ENCODE measurements at regions not wholly inside any gene's neighbourhood (a gene's known extent, or its start where the extent isn't known, plus 50 kb on each side); places are given as distances from the start of the nearest gene placed in this dataset.
A peak's percentile ranks its signal among the peaks of the same experiment; 100 is the strongest.
"Not testable (repeated sequence)": the region's sequence is repeated elsewhere in the genome, so short reads cannot be mapped to it uniquely, and the experiment has no call there.

GRCh38 chr17:33922971-33923370 is 332.1 kb upstream of the CCL2 start:
- H3K9me3 Mint-ChIP-seq: no peaks in the 10 kb centered on the region

GRCh38 chr17:33924104-33924503 is 331.0 kb upstream of the CCL2 start:
- Mint-ChIP-seq H3K4me3 (no peak overlapping the region), H3K4me1 (no peaks in the 10 kb centered on the region), H3K36me3 (ENCODE audit: low read depth) (no peaks in the 10 kb centered on the region), H3K27me3 (peaks cover 17% of the 10 kb centered on the region), H3K27ac (no peak overlapping the region), H3K9me3 (no peaks in the 10 kb centered on the region)
- ATAC-seq (replicated peaks): no peak

More at GRCh38 chr17:33922971-33923370, 332.1 kb upstream of the CCL2 start:
- Mint-ChIP-seq H3K4me3 (no peak overlapping the region), H3K4me1 (no peaks in the 10 kb centered on the region), H3K27me3 (peaks cover 21% of the 10 kb centered on the region), H3K36me3 (ENCODE audit: low read depth) (no peaks in the 10 kb centered on the region), H3K27ac (no peak overlapping the region)
- no peak for ATAC-seq (replicated peaks)

- H3K27ac Mint-ChIP-seq: no peak overlapping the region
- no peaks in the 10 kb centered on the region for H3K36me3 Mint-ChIP-seq (ENCODE audit: low read depth)
- no peaks in the 10 kb centered on the region for H3K4me1 Mint-ChIP-seq
- no peaks in the 10 kb centered on the region for H3K9me3 Mint-ChIP-seq
- ATAC-seq (replicated peaks): no peak
- no peak overlapping the region for H3K4me3 Mint-ChIP-seq
- H3K27me3 Mint-ChIP-seq: peaks cover 22% of the 10 kb centered on the region
Observed at GRCh38 chr17:33925649-33926048, 329.4 kb upstream of the CCL2 start.

GRCh38 chr17:33927732-33928133 is 327.4 kb upstream of the CCL2 start:
- peaks cover 12% of the 10 kb centered on the region for H3K27me3 Mint-ChIP-seq
- H3K9me3 Mint-ChIP-seq: no peaks in the 10 kb centered on the region
- H3K27ac Mint-ChIP-seq: no peak overlapping the region
- no peaks in the 10 kb centered on the region for H3K4me1 Mint-ChIP-seq
- no peaks in the 10 kb centered on the region for H3K36me3 Mint-ChIP-seq (ENCODE audit: low read depth)
- H3K4me3 Mint-ChIP-seq: no peak overlapping the region
- peak; percentile 44 for ATAC-seq (replicated peaks)

GRCh38 chr17:33929181-33929724 is 325.8 kb upstream of the CCL2 start:
- Mint-ChIP-seq H3K4me1 (no peaks in the 10 kb centered on the region), H3K27ac (no peak overlapping the region), H3K4me3 (no peak overlapping the region), H3K36me3 (ENCODE audit: low read depth) (no peaks in the 10 kb centered on the region), H3K27me3 (peaks cover 17% of the 10 kb centered on the region), H3K9me3 (no peaks in the 10 kb centered on the region)
- ATAC-seq (replicated peaks): no peak

GRCh38 chr17:33931148-33931814 is 323.8 kb upstream of the CCL2 start:
- ATAC-seq (replicated peaks): not testable (repeated sequence)
- H3K27me3 Mint-ChIP-seq: peaks cover 20% of the 10 kb centered on the region

GRCh38 chr17:33932996-33933395 is 322.1 kb upstream of the CCL2 start:
- no peaks in the 10 kb centered on the region for H3K9me3 Mint-ChIP-seq
- H3K36me3 Mint-ChIP-seq (ENCODE audit: low read depth): no peaks in the 10 kb centered on the region
- H3K27me3 Mint-ChIP-seq: peaks cover 20% of the 10 kb centered on the region
- H3K4me3 Mint-ChIP-seq: no peak overlapping the region
- H3K27ac Mint-ChIP-seq: no peak overlapping the region
- H3K4me1 Mint-ChIP-seq: no peaks in the 10 kb centered on the region
- ATAC-seq (replicated peaks): no peak

More at GRCh38 chr17:33931148-33931814, 323.8 kb upstream of the CCL2 start:
- not testable (repeated sequence) for H3K4me1 Mint-ChIP-seq; H3K9me3 Mint-ChIP-seq; H3K4me3 Mint-ChIP-seq; H3K36me3 Mint-ChIP-seq (ENCODE audit: low read depth); H3K27ac Mint-ChIP-seq

GRCh38 chr17:33933576-33933975 is 321.5 kb upstream of the CCL2 start:
- no peak overlapping the region for H3K4me3 Mint-ChIP-seq
- no peak overlapping the region for H3K27ac Mint-ChIP-seq
- H3K36me3 Mint-ChIP-seq (ENCODE audit: low read depth): no peaks in the 10 kb centered on the region
- no peaks in the 10 kb centered on the region for H3K4me1 Mint-ChIP-seq
- peaks cover 20% of the 10 kb centered on the region for H3K27me3 Mint-ChIP-seq
- no peaks in the 10 kb centered on the region for H3K9me3 Mint-ChIP-seq
- ATAC-seq (replicated peaks): no peak

GRCh38 chr17:33934696-33935095 is 320.4 kb upstream of the CCL2 start:
- H3K36me3 Mint-ChIP-seq (ENCODE audit: low read depth): no peaks in the 10 kb centered on the region
- H3K27me3 Mint-ChIP-seq: peaks cover 12% of the 10 kb centered on the region
- no peak for ATAC-seq (replicated peaks)
- H3K27ac Mint-ChIP-seq: no peak overlapping the region
- H3K4me1 Mint-ChIP-seq: no peaks in the 10 kb centered on the region
- no peak overlapping the region for H3K4me3 Mint-ChIP-seq
- no peaks in the 10 kb centered on the region for H3K9me3 Mint-ChIP-seq

- H3K36me3 Mint-ChIP-seq (ENCODE audit: low read depth): no peaks in the 10 kb centered on the region
- no peak overlapping the region for H3K4me3 Mint-ChIP-seq
- no peaks in the 10 kb centered on the region for H3K9me3 Mint-ChIP-seq
- no peak overlapping the region for H3K27ac Mint-ChIP-seq
- no peaks in the 10 kb centered on the region for H3K4me1 Mint-ChIP-seq
- ATAC-seq (replicated peaks): no peak
- H3K27me3 Mint-ChIP-seq: peaks cover 15% of the 10 kb centered on the region
Observed at GRCh38 chr17:33935822-33936221, 319.3 kb upstream of the CCL2 start.

- Mint-ChIP-seq H3K9me3 (no peaks in the 10 kb centered on the region), H3K4me1 (no peaks in the 10 kb centered on the region), H3K27ac (no peak overlapping the region), H3K4me3 (no peak overlapping the region), H3K27me3 (peaks cover 15% of the 10 kb centered on the region), H3K36me3 (ENCODE audit: low read depth) (no peaks in the 10 kb centered on the region)
- ATAC-seq (replicated peaks): no peak
Observed at GRCh38 chr17:33936764-33937163, 318.3 kb upstream of the CCL2 start.

- no peaks in the 10 kb centered on the region for H3K36me3 Mint-ChIP-seq (ENCODE audit: low read depth)
- H3K27me3 Mint-ChIP-seq: peaks cover 10% of the 10 kb centered on the region
- no peak overlapping the region for H3K27ac Mint-ChIP-seq
- H3K9me3 Mint-ChIP-seq: no peaks in the 10 kb centered on the region
- no peak for ATAC-seq (replicated peaks)
- no peaks in the 10 kb centered on the region for H3K4me1 Mint-ChIP-seq
- no peak overlapping the region for H3K4me3 Mint-ChIP-seq
Observed at GRCh38 chr17:33939959-33940358, 315.1 kb upstream of the CCL2 start.

- no peaks in the 10 kb centered on the region for H3K9me3 Mint-ChIP-seq
- no peaks in the 10 kb centered on the region for H3K36me3 Mint-ChIP-seq (ENCODE audit: low read depth)
- no peaks in the 10 kb centered on the region for H3K4me1 Mint-ChIP-seq
- ATAC-seq (replicated peaks): no peak
- no peak overlapping the region for H3K4me3 Mint-ChIP-seq
- H3K27me3 Mint-ChIP-seq: peaks cover 8% of the 10 kb centered on the region
- no peak overlapping the region for H3K27ac Mint-ChIP-seq
Observed at GRCh38 chr17:33940769-33941370, 314.2 kb upstream of the CCL2 start.

- Mint-ChIP-seq H3K9me3 (no peaks in the 10 kb centered on the region), H3K4me3 (no peak overlapping the region), H3K27me3 (peaks cover 8% of the 10 kb centered on the region), H3K4me1 (no peaks in the 10 kb centered on the region), H3K27ac (no peak overlapping the region), H3K36me3 (ENCODE audit: low read depth) (no peaks in the 10 kb centered on the region)
- ATAC-seq (replicated peaks): no peak
Observed at GRCh38 chr17:33941744-33942143, 313.3 kb upstream of the CCL2 start.

GRCh38 chr17:33942414-33942813 is 312.7 kb upstream of the CCL2 start:
- no peak overlapping the region for H3K27ac Mint-ChIP-seq
- peaks cover 8% of the 10 kb centered on the region for H3K27me3 Mint-ChIP-seq
- no peak overlapping the region for H3K4me3 Mint-ChIP-seq
- no peaks in the 10 kb centered on the region for H3K36me3 Mint-ChIP-seq (ENCODE audit: low read depth)
- ATAC-seq (replicated peaks): no peak
- no peaks in the 10 kb centered on the region for H3K9me3 Mint-ChIP-seq
- H3K4me1 Mint-ChIP-seq: no peaks in the 10 kb centered on the region

Data from activated T-helper 17 cell treated with anti-CD3 and anti-CD28 coated beads, Interleukin-2, amount 50 U/mL, for 72 hours (primary cell).